IMR-90 (cell line): ENCODE measurements at regions not wholly inside any gene's neighbourhood (a gene's known extent, or its start where the extent isn't known, plus 50 kb on each side); places are given as distances from the start of the nearest gene placed in this dataset.

ENCODE experiments used
- CEBPB ChIP-seq: IDR thresholded peaks from 2 replicates; pipeline ENCODE4 v1.6.1; 2012; ENCODE audit warnings: low read depth, low read length, improper control_type of control experiment
- CHD1 ChIP-seq: IDR thresholded peaks from 2 replicates; pipeline ENCODE4 v1.6.1; 2012; ENCODE audit warnings: low read depth, low read length, improper control_type of control experiment
- CTCF ChIP-seq: conservative IDR thresholded peaks from 2 replicates; pipeline ENCODE4 v1.5.1; 2012; ENCODE audit warnings: mild to moderate bottlenecking, low read depth, low read length, improper control_type of control experiment
- ELK1 ChIP-seq: fragments of 150-350 bp; IDR thresholded peaks from 2 replicates; pipeline ENCODE4 v1.6.1; 2016; ENCODE audit warnings: low read depth, mild to moderate bottlenecking, low read length, moderate library complexity, borderline replicate concordance
- FOS ChIP-seq: fragments of 150-350 bp; IDR thresholded peaks from 2 replicates; pipeline ENCODE4 v1.6.1; 2016; ENCODE audit warnings: low read depth, low read length
- MAFK ChIP-seq: IDR thresholded peaks from 2 replicates; pipeline ENCODE4 v1.6.1; 2012; ENCODE audit warnings: low read depth, low read length, improper control_type of control experiment
- MAZ ChIP-seq: IDR thresholded peaks from 2 replicates; pipeline ENCODE4 v1.6.1; 2012; ENCODE audit warnings: low read depth, mild to moderate bottlenecking, low read length, improper control_type of control experiment, moderate library complexity, borderline replicate concordance
- MXI1 ChIP-seq: IDR thresholded peaks from 2 replicates; pipeline ENCODE4 v1.6.1; 2012; ENCODE audit warnings: low read depth, mild to moderate bottlenecking, low read length, moderate library complexity, borderline replicate concordance
- POLR2A ChIP-seq: IDR thresholded peaks from 2 replicates; pipeline ENCODE4 v1.6.1; 2012; ENCODE audit warnings: mild to moderate bottlenecking, low read depth, low read length
- RAD21 ChIP-seq: IDR thresholded peaks from 2 replicates; pipeline ENCODE4 v1.6.1; 2012; ENCODE audit warnings: low read length, improper control_type of control experiment
- RCOR1 ChIP-seq: IDR thresholded peaks from 2 replicates; pipeline ENCODE4 v1.6.1; 2012; ENCODE audit warnings: mild to moderate bottlenecking, low read length, improper control_type of control experiment; ENCODE audit not compliant: insufficient replicate concordance
- RFX5 ChIP-seq: IDR thresholded peaks from 2 replicates; pipeline ENCODE4 v1.8.0; 2012; ENCODE audit warnings: low read depth, mild to moderate bottlenecking, low read length, moderate library complexity
- SMC3 ChIP-seq: fragments of 150-350 bp; IDR thresholded peaks from 2 replicates; pipeline ENCODE4 v1.6.1; 2016; ENCODE audit warnings: low read depth, mild to moderate bottlenecking, antibody characterized with exemption, low read length, moderate library complexity
- USF2 ChIP-seq: fragments of 150-350 bp; IDR thresholded peaks from 2 replicates; pipeline ENCODE4 v1.6.1; 2017; ENCODE audit warnings: mild to moderate bottlenecking, antibody characterized with exemption, low read length, low read depth

- no peak for TF ChIP-seq RAD21
- TF ChIP-seq CTCF: no peak
- no peak for TF ChIP-seq POLR2A
- TF ChIP-seq RCOR1: no peak
- TF ChIP-seq ELK1: no peak
- TF ChIP-seq CEBPB: no peak
- no peak for TF ChIP-seq SMC3
- TF ChIP-seq FOS: no peak
- TF ChIP-seq RFX5: no peak
- TF ChIP-seq MAZ: no peak
- no peak for TF ChIP-seq USF2
- no peak for TF ChIP-seq MXI1
- no peak for TF ChIP-seq CHD1
- TF ChIP-seq MAFK: no peak
Measured at GRCh38 chr20:55580475-55580874, 424.8 kb downstream of the CBLN4 start.
